Osteoblast (primary cell): ENCODE measurements at regions not wholly inside any gene's neighbourhood (a gene's known extent, or its start where the extent isn't known, plus 50 kb on each side); places are given as distances from the start of the nearest gene placed in this dataset.

ENCODE experiments used
- DNase-seq: peaks from one replicate; pipeline ENCODE4 v3.0.0; 2011; ENCODE audit warnings: low spot score, mixed read lengths; ENCODE audit not compliant: insufficient read length; ENCODE audit errors: missing footprints
- H2AFZ ChIP-seq: 2 replicates; pipeline ENCODE4 v1.6.0; 2011; ENCODE audit warnings: mild to moderate bottlenecking, low read length
- H3K27ac ChIP-seq: 2 replicates; pipeline ENCODE4 v1.5.1; 2011; ENCODE audit warnings: mild to moderate bottlenecking, low read depth, low read length, moderate library complexity
- H3K27me3 ChIP-seq: 2 replicates; pipeline ENCODE4 v1.6.0; 2012; ENCODE audit warnings: mild to moderate bottlenecking, control low read depth, inconsistent platforms, low read length, moderate library complexity; ENCODE audit not compliant: insufficient read depth
- H3K36me3 ChIP-seq: 2 replicates; pipeline ENCODE4 v1.5.1; 2011; ENCODE audit warnings: mild to moderate bottlenecking, low read length, control low read depth, moderate library complexity; ENCODE audit not compliant: insufficient read depth
- H3K4me1 ChIP-seq: 2 replicates; pipeline ENCODE4 v1.5.1; 2011; ENCODE audit warnings: mild to moderate bottlenecking, low read length, control low read depth, moderate library complexity; ENCODE audit not compliant: insufficient read depth
- H3K4me2 ChIP-seq: 2 replicates; pipeline ENCODE4 v1.6.0; 2011; ENCODE audit warnings: mild to moderate bottlenecking, low read length; ENCODE audit not compliant: insufficient read depth
- H3K4me3 ChIP-seq: fragments of 200-600 bp; sonication (generic); 3 replicates; pipeline ENCODE4 v1.5.1; 2012; ENCODE audit warnings: mild to moderate bottlenecking, low read length, inconsistent platforms; ENCODE audit not compliant: insufficient read depth
- H3K79me2 ChIP-seq: 2 replicates; pipeline ENCODE4 v1.6.0; 2012; ENCODE audit warnings: mild to moderate bottlenecking, low read length, control low read depth, inconsistent platforms; ENCODE audit not compliant: insufficient read depth
- H3K9me3 ChIP-seq: 2 replicates; pipeline ENCODE4 v1.5.1; 2011; ENCODE audit warnings: low read depth, low read length, control low read depth
- H4K20me1 ChIP-seq: 2 replicates; pipeline ENCODE4 v1.6.0; 2012; ENCODE audit warnings: mild to moderate bottlenecking, low read length, control low read depth; ENCODE audit not compliant: insufficient read depth
- CTCF ChIP-seq: IDR thresholded peaks from 2 replicates; pipeline ENCODE4 v1.5.1; 2011; ENCODE audit warnings: mild to moderate bottlenecking, low read depth, low read length, moderate library complexity; ENCODE audit errors: extremely low read depth

DNA sequence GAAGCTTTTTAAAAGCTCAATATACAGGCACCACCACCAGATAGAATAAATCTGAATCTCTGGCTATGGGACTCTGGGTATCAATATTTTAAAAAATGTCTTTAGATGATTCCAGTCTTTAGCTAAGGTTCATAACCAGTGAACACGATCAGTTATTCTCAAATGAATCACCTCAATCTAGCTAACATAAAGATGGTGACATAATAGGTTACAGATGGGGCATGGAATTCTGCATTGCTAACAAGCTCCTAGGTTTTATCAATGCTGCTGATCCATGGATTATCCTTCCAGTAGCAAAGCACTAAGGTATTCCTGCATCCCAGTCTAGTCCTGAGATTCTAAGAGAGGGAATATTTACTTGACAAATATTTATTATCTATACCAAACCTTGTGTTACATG lies 415.5 kb upstream of the CDH11 start:
- DNase-seq: no peak
- H3K4me2 ChIP-seq: no peak overlapping the region
- no peak overlapping the region for H2AFZ ChIP-seq
- H3K27ac ChIP-seq: no peak overlapping the region
- no peaks in the 10 kb centered on the region for H3K79me2 ChIP-seq
- peaks cover 31% of the 10 kb centered on the region for H3K4me1 ChIP-seq
- no peaks in the 10 kb centered on the region for H3K36me3 ChIP-seq
- TF ChIP-seq CTCF: no peak
- H3K9me3 ChIP-seq: no peaks in the 10 kb centered on the region
- H4K20me1 ChIP-seq: no peaks in the 10 kb centered on the region
- H3K27me3 ChIP-seq: no peaks in the 10 kb centered on the region
- H3K4me3 ChIP-seq: no peak overlapping the region

DNA sequence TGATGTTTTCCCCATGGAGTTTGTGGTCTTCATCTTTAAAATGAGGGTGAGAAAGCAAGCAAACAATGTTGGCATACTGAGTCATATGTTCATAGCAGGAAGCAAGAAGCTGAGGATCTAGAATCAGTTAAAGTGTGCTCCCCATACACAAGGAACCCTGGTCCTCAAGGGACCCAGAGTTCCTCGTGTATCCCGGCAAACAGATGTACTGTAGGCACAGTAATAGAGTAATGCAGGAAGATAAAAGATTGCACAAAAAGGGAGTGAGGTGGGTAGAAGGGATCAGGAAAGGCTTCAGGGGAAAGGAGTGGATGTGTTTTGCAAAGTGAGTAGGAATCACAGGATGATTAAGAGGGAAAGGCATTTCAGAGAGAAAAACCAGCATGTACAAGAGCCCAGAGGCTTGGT lies 412.3 kb upstream of the CDH11 start:
- TF ChIP-seq CTCF: no peak
- Histone ChIP-seq H3K27ac (peak overlapping the region; percentile 43), H3K9me3 (no peaks in the 10 kb centered on the region), H3K36me3 (no peaks in the 10 kb centered on the region), H2AFZ (peak overlapping the region; percentile 48), H3K27me3 (no peaks in the 10 kb centered on the region), H3K4me1 (peaks cover 30% of the 10 kb centered on the region), H3K79me2 (no peaks in the 10 kb centered on the region), H3K4me3 (no peak overlapping the region), H3K4me2 (peak overlapping the region; percentile 49), H4K20me1 (no peaks in the 10 kb centered on the region)
- peak; percentile 60 for DNase-seq

- H3K4me2 ChIP-seq: peak overlapping the region; percentile 89
- no peaks in the 10 kb centered on the region for H3K27me3 ChIP-seq
- no peaks in the 10 kb centered on the region for H3K9me3 ChIP-seq
- TF ChIP-seq CTCF: no peak
- no peaks in the 10 kb centered on the region for H4K20me1 ChIP-seq
- H3K4me3 ChIP-seq: no peak overlapping the region
- H2AFZ ChIP-seq: peak overlapping the region; percentile 71
- no peaks in the 10 kb centered on the region for H3K79me2 ChIP-seq
- no peaks in the 10 kb centered on the region for H3K36me3 ChIP-seq
- no peak for DNase-seq
- H3K27ac ChIP-seq: no peak overlapping the region
- H3K4me1 ChIP-seq: peaks cover 21% of the 10 kb centered on the region
Measured at GRCh38 chr16:65532846-65533245, 411.0 kb upstream of the CDH11 start.

GRCh38 chr16:65532258-65532657 lies 410.4 kb upstream of the CDH11 start:
- Histone ChIP-seq H3K4me3 (peak overlapping the region; percentile 69), H2AFZ (peak overlapping the region; percentile 98), H3K4me1 (peaks cover 21% of the 10 kb centered on the region), H3K27ac (peak overlapping the region; percentile 40), H3K79me2 (no peaks in the 10 kb centered on the region), H3K27me3 (no peaks in the 10 kb centered on the region), H4K20me1 (no peaks in the 10 kb centered on the region), H3K36me3 (no peaks in the 10 kb centered on the region), H3K9me3 (no peaks in the 10 kb centered on the region), H3K4me2 (peak overlapping the region; percentile 89)
- TF ChIP-seq CTCF: no peak
- peak; percentile 39 for DNase-seq
